Body of pancreas (tissue), 4 donors: ENCODE measurements at regions not wholly inside any gene's neighbourhood (a gene's known extent, or its start where the extent isn't known, plus 50 kb on each side); places are given as distances from the start of the nearest gene placed in this dataset.

ENCODE experiments used
- ATAC-seq: fragments of 150-250 bp; one replicate; pipeline ENCODE4 v1.9.1; 2016
- DNase-seq, 4 donors: peaks; one replicate each; pipeline ENCODE4 v3.0.0-alpha.2; 2019
- H3K27ac ChIP-seq, 4 donors: fragments of 200-600 bp; sonication (generic); 1 replicate in 3 of 4; 2 replicates in 1 of 4; pipeline versions ENCODE4 v1.5.1 to v1.6.1; 2016 to 2019; ENCODE audit warnings: mild to moderate bottlenecking in 1 of 4, mixed read lengths in 1 of 4, moderate library complexity in 1 of 4
- H3K27me3 ChIP-seq, 2 donors: fragments of 200-600 bp; sonication (generic); one replicate each; pipeline ENCODE4 v1.6.0; 2016; ENCODE audit warnings: mild to moderate bottlenecking in 1 of 2
- H3K36me3 ChIP-seq, 2 donors: fragments of 200-600 bp; sonication (generic); replicated peaks in 1 of 2; 2 replicates each; pipeline ENCODE4 v1.5.1; 2016; ENCODE audit warnings: low read depth in 2 of 2; ENCODE audit not compliant: insufficient read depth in 1 of 2
- H3K4me1 ChIP-seq: fragments of 200-600 bp; sonication (generic); one replicate; pipeline ENCODE4 v1.6.0; 2016
- H3K4me3 ChIP-seq, 2 donors: fragments of 200-600 bp; sonication (generic); 1 replicate in 1 of 2; 2 replicates in 1 of 2; pipeline ENCODE4 v1.5.1; 2016 to 2019
- H3K9me3 ChIP-seq, 3 donors: fragments of 200-600 bp; sonication (generic); 1 replicate in 2 of 3; 2 replicates in 1 of 3; pipeline ENCODE4 v1.5.1; 2016
- CTCF ChIP-seq, 7 experiments: fragments of 450-650 bp in 4 of 7; fragments of 200-600 bp in 3 of 7; sonication (generic) in 3 of 7; IDR thresholded peaks; one replicate each; pipeline ENCODE4 v1.5.1; 2016 to 2019; ENCODE audit warnings: antibody characterized with exemption in 7 of 7
- POLR2A ChIP-seq, 3 donors: fragments of 450-650 bp; IDR thresholded peaks; one replicate each; pipeline ENCODE4 v1.6.1; 2016; ENCODE audit warnings: antibody characterized with exemption in 3 of 3, mild to moderate bottlenecking in 2 of 3
- WGBS, 2 donors: methylation state at CpG; one replicate each; pipeline ENCODE4 v1.1.5; 2017; 5-methylcytosine and 5-hydroxymethylcytosine counted together
- intact Hi-C: fragments of 100-400 bp; cut with DNase I; formaldehyde crosslinking; loops from one replicate; pipeline ENCODE4 v1.15.1; 2023

- Histone ChIP-seq H3K9me3 (no peaks in the 10 kb centered on the region), H3K27me3 (no peaks in the 10 kb centered on the region), H3K27ac (no peak overlapping the region), H3K4me3 (no peak overlapping the region), H3K36me3 (no peaks in the 10 kb centered on the region), H3K4me1 (no peaks in the 10 kb centered on the region)
- no peak for DNase-seq
- no peak for ATAC-seq
- no peak for TF ChIP-seq POLR2A (IDR thresholded peaks at IDR 0.05)
- intact Hi-C loops: no loop called here
- WGBS, 2 donors: 30 to 36% methylated on average over 3 of the region's 3 CpGs
Measured at GRCh38 chr10:117472872-117473271, 69.7 kb upstream of the EMX2 start.

- 84 to 88% methylated on average over 3 of the region's 3 CpGs for whole genome bisulfite sequencing, 2 donors
- no peak overlapping the region for H3K4me3 ChIP-seq
- intact Hi-C loops: no loop called here
- no peaks in the 10 kb centered on the region for H3K4me1 ChIP-seq
- no peaks in the 10 kb centered on the region for H3K27me3 ChIP-seq
- ATAC-seq: no peak
- TF ChIP-seq CTCF (IDR thresholded peaks at IDR 0.05) (no peak), POLR2A (IDR thresholded peaks at IDR 0.05) (no peak)
- H3K9me3 ChIP-seq: no peaks in the 10 kb centered on the region
- H3K27ac ChIP-seq: no peak overlapping the region
- no peaks in the 10 kb centered on the region for H3K36me3 ChIP-seq
- DNase-seq: no peak
Measured at GRCh38 chr10:117471344-117471874, 71.1 kb upstream of the EMX2 start.

GRCh38 chr10:117470733-117471132, 71.8 kb upstream of the EMX2 start:
- Histone ChIP-seq H3K27ac (no peak overlapping the region), H3K27me3 (no peaks in the 10 kb centered on the region), H3K9me3 (no peaks in the 10 kb centered on the region), H3K36me3 (no peaks in the 10 kb centered on the region), H3K4me1 (no peaks in the 10 kb centered on the region), H3K4me3 (no peak overlapping the region)
- TF ChIP-seq CTCF (IDR thresholded peaks at IDR 0.05) (no peak), POLR2A (IDR thresholded peaks at IDR 0.05) (no peak)
- ATAC-seq (no peak), DNase-seq (no peak)
- 61 to 66% methylated on average over 5 of the region's 5 CpGs for WGBS, 2 donors
- intact Hi-C loops: no loop called here

GRCh38 chr10:117468665-117469064, 73.9 kb upstream of the EMX2 start:
- intact Hi-C loops: no loop called here
- H3K27ac ChIP-seq: no peak overlapping the region
- DNase-seq (no peak), ATAC-seq (no peak)
- H3K27me3 ChIP-seq: no peaks in the 10 kb centered on the region
- WGBS, 2 donors: 92 to 100% methylated on average over 3 of the region's 3 CpGs
- H3K9me3 ChIP-seq: no peaks in the 10 kb centered on the region
- H3K4me1 ChIP-seq: no peaks in the 10 kb centered on the region
- no peak overlapping the region for H3K4me3 ChIP-seq
- H3K36me3 ChIP-seq: no peaks in the 10 kb centered on the region
- TF ChIP-seq POLR2A (IDR thresholded peaks at IDR 0.05) (no peak), CTCF (IDR thresholded peaks at IDR 0.05) (no peak)

- no peaks in the 10 kb centered on the region for H3K4me1 ChIP-seq
- H3K27ac ChIP-seq: no peak overlapping the region
- no peak for ATAC-seq
- intact Hi-C loops: no loop called here
- H3K4me3 ChIP-seq: no peak overlapping the region
- DNase-seq: no peak
- peaks cover 0 to 6% (median 0%) of the 10 kb centered on the region in 3 donors for H3K9me3 ChIP-seq
- 33 to 57% methylated on average over 2 of the region's 2 CpGs for WGBS, 2 donors
- no peaks in the 10 kb centered on the region for H3K27me3 ChIP-seq
- H3K36me3 ChIP-seq: no peaks in the 10 kb centered on the region
- TF ChIP-seq POLR2A (IDR thresholded peaks at IDR 0.05): no peak
- TF ChIP-seq CTCF (IDR thresholded peaks at IDR 0.05): no peak
Measured at GRCh38 chr10:117464176-117464575, 78.4 kb upstream of the EMX2 start.
